Hematopoietic multipotent progenitor cell treated with erythropoietin and hydrocortisone succinate and interleukin-3 and kit ligand, for 6 days (in vitro differentiated cells): ENCODE measurements at regions not wholly inside any gene's neighbourhood (a gene's known extent, or its start where the extent isn't known, plus 50 kb on each side); places are given as distances from the start of the nearest gene placed in this dataset.
A peak's percentile ranks its signal among the peaks of the same experiment; 100 is the strongest.
"Not testable (repeated sequence)": the region's sequence is repeated elsewhere in the genome, so short reads cannot be mapped to it uniquely, and the experiment has no call there.

Experiments used
- DNase-seq: peaks from one replicate; pipeline ENCODE4 v3.0.0-alpha.2; 2015

DNA sequence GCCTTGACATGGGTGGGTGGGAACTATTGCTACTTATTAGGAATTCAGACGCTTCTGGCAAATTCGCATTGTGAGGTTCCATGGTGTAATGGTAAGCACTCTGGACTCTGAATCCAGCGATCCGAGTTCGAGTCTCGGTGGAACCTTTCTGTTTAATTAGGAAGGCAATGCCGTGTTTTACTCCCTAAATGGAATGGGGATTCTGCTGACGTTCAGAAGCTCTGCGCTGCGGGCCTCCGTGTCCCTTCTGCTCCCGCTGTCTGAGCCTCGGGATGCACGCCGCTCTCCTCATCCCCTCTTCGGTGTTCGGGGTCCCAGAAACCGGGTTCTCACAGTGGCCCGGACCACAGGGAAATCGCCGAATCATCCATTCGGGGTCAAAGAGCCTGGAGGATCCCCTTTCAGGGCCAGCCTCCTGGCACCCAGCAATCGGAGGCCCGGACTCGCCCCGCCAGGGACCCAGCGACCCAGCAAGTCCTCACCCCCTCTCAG lies 280.3 kb downstream of the FAM72C start:
- DNase-seq = no peak

DNA sequence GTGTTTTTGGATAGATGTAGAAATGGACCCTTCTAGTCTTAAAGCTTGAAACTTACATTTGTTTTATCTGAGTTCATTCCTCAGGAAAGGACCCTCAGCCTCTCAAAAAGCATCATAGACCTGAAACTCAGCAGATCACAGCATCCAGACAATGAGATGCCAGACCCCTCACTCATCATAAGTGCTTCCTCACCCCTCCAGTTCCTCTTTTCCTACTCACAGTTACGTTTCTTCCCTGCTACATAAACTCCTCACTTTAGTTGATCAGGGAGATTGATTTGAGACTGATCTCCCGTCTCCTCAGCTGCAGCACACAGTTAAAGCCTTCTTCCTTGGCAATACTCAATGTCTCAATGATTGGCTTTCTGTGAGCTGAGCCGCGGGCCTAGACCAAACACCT lies 282.0 kb downstream of the FAM72C start:
- DNase-seq = no peak

DNA sequence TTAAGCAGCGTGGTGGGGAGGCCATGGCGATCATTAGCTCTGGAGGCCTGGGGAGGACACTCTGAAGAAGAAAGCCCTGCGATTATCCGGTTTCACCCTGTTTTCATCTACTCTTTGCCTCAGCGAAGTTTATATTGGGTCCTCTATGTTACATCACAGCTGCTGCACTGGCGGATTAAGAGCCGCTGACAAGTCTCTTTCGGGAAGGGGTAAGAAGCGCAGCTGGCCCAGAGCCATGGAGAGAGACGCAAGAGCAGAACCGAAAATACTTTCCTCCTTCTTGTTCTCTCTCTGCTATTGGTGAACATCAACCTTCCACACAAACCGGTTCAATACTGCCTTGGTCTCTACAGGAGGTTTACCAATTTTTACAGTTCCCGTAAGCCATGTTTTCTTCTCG lies 291.5 kb downstream of the FAM72C start:
- no peak for DNase-seq

DNA sequence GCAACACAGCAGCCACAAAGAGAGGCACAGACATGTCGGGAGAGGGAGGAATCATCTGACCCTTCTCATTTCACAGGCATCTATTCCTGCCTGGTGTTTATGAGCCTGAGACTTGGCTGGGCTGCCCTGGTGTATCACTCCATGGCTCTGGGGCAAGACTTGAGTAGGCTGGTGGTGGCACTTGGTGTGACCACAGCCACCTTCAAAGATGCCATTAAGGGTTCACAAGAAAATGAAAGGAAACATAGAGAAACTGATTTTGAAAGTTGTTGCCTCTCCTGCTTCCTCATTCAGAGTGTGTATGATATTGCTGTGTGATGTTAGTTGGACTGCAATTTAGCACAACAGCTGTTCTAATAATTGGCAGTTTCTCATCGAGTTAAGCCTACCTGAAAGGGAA lies 298.8 kb downstream of the FAM72C start:
- DNase-seq = no peak

DNA sequence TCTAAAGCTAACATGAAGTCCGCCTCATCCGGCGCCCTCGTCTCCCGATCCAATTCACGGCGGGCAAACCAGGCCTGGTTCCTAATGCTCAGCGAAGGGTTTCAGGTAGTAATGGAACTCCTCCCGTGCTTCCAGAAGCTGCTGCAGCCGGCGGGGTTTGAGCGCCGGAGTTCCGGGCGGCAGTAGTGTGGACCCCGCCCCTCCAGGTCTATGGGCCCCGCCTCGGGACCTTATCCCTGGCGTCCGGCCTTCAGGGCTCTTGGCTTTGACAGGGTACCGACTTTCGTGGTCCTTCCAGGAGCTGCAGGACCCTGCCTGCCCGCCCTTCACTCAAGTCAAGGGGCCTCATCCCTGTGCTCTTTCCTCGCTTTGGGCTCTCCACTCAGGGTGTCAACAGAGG lies 304.1 kb downstream of the FAM72C start:
- no peak for DNase-seq

DNA sequence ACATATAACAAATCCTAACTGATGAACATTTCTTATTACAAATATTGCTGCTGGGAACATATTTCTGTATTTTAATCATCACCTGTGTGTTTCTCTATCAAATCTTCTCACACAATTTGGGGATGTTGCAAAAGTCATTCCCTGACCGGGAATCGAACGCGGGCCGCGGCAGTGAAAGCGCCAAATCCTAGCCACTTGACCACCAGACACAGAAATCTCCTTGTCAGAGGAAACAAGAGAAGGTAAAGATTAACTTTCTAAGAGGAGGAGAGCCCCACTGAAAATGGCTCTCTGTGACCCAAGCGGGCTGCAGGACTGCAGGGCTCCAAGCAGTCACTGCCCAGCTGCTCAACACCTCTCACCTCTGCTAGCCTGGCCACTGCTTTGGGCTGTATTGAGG lies 304.9 kb downstream of the FAM72C start:
- DNase-seq = no peak

DNA sequence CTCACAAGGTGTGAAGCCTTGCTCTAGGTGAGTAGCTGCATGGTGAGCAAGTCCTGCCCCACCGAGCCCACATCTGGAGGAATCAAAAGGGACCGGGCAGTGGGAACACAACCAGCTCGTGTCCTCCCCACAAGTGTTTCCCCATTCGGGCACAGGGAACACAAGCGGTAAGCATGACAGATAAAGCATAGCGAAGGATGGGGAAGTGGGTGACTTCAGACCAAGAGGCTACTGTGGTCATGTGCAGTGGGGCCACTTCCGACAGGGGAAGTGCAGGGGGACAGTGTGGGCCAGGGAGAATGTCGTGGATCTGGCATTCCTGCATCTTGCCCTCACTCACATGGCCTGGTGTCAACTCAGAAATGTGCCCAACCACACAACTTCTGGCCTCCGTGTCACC lies 306.2 kb downstream of the FAM72C start:
- DNase-seq = no peak

DNA sequence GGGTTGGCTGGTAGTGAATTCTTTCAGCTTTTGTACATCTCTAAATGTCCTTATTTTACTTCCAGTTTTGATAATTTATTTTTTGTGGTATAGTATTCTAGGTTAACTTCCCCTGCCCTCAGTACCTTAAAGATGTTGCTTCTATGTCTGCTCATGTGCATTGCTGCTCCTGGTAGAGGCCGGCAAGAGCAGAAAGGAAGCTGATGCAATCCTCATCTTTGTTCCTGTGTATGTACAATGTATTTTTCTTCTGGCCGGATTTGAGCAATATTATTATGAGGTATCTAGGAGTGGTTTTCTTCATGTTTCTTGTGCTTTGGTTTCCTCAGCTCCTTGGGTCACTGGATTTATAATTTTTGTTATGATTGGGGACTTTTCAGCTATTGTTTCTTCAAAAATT lies 308.7 kb downstream of the FAM72C start:
- DNase-seq = not testable (repeated sequence)

DNA sequence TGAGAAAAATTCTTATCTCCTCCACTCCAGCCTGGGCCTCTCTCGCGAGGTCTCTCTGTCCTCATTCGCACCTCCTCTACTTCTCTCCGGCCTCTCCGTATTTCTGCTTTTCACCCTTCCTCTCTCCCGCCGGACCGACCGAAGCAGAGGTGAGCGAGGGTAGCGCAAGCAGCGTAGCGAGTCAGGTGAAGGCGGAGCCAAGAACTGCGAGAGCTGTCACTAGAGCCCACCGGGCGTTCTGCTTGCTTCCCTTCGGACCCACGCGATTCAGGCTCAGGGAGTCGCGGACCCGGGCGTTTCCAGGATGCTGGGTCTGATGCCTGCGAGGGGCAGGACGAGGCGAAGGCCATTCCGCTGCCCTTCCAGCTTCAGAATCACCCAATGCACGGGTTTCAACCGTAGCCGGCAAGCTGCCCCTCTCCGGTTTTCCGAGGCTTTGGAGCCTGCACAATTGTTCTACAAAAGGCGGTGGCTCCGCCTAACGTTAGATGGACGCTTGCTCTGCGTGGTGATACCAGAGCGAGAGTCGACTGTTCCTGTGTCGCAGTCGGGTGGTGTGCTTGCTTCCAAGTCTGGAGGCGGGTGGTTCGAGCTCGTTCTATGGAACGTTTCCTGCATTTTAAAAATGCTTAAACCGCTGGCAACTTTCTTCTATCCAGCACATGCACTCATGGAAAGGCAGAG lies 310.2 kb downstream of the FAM72C start:
- no peak for DNase-seq

DNA sequence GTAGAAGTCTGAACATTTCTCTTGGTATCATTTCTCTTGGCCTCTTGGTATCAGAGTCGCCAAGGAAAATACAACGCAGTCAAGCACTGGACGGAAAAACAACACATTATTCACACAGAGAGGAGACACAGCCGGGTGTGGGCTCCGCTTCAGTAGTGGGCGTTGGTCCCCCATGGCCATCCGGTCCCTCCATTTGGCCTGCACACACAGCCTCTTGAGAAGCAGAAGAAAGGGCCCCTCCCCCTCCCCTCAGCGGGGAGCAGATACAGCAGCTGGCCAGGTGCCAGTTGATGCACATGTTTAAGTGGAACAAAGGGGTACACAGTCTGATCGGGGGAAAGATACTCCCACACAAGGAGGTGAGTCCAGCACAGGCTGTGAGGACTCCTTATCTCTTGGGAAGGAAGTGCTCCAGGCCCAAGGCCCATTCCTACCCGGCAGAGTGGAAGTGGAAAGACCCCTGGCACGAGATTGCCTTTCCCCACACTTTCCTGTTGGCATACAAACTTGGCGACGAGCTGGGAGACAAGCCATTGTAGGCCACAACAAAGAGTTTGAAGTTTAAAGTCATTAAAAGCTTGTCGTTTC lies 311.3 kb downstream of the FAM72C start:
- DNase-seq = no peak

DNA sequence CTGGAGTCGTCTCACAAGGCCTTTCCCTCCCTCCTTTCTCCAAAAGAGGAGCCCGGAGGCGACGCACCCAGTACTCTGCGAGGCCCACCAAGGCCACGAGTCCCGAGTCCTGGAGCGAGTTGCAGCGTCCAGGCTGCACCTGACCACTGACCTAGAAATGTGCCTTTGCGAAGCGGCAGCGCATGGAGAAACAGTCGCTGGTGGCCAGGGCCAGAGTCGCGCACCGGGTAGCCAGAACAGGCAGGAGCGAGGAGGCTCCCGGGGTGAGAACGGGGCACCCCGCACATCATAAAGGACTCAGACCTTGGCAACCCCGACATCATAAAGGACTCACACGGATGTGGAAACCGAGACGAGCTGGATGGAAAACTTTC lies 318.4 kb downstream of the FAM72C start:
- no peak for DNase-seq

DNA sequence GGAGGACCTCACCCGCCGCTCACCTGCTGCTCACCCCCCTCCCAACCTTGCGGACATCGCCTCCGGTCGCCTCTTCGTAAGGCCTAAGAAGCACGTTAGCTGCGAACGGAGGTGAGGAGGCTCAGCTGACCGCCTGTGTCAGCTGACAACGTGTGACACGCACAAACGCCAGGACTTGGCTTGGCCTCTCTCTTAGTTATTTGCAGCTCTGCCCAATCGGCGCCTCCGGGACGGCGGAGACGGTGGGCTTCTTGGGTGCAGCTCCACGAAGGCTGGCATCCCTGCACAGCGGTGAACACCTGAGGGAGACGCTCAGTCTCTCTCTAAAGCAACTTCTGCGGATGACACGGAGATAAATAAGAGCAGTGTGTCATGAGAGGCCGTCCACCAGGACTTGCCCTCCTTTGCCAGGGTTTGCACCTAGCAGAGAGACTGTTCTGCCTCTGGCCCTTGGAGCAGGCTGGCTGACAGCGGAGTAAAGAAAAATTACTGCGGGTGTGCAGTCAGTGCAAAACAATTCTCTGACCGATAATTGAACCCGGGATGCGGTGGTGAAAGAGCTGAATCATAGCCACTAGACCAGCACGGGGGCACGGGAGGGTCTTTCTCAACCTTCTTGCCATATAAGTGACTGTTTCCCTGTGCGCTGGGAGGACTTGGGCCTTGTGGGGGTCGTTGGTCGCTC lies 318.9 kb downstream of the FAM72C start:
- DNase-seq = no peak

DNA sequence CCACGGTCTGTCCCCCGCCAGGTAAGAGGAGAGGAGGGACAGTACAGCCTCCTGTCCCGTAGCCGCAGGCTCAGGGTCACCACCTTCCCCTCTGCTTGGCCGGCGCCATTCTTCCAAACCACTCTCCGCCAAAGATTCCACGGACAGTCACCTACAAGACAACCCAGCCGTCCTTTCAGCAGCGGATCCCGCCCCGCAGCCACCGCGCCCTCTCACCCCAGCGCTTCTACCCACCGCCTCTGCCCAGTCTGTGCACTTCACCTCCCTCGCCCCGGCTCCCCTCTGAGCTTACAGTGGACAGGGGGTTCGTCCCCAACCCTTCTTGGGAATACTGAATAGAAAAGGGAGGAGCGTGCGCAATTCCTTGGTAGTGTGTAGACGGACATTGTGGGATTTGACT lies 319.6 kb downstream of the FAM72C start:
- no peak for DNase-seq

DNA sequence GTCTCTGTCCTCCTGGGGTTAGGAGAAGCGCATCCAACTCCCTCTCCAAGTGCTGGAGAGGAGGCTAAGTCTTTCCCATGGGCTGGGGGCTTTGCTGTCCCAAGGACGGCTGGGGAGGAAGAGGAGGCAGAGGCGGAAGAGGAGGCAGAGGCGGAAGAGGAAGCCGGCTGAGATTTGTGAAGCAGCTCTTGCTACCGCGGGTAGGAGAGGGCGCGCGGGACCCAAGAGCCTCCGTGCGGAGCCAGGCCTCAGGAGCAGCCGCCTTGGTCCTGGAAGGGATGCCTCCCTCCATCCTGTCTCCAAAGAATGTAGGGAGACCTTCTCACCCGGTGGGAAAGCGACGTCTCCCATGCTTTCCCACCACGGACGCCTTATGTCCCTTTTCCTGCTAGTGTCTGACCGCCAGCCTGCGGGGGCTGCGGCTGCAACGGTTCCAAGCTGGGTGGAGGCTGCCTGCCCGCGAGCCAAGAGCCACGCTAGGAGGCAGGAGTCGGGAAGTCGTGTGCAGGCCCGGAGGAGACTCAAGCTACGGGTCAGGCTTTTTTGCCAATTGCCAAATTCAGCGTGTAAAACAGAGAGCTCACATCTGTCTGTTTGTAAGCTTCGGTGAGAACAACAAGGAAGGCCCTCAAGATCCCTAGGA lies 320.3 kb downstream of the FAM72C start:
- DNase-seq = no peak

DNA sequence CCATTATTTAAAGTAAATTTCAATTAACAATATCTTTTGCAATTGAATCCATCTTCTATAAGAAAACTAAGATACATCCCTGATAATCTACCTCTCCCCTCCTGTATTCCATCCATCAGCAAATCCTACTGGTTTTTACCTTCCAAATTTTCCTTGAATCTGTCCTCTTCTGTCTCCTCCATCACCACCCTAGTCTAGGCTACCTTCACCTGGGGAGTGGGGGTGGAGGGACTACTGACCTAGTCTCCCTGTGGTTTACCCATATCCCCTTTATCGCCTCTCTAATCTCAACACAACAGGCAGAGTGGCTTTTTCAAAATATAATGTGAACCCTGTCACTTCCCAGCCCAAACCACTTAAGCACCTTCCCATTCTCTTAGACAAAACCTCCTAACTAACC lies 327.8 kb downstream of the FAM72C start:
- DNase-seq = not testable (repeated sequence)

DNA sequence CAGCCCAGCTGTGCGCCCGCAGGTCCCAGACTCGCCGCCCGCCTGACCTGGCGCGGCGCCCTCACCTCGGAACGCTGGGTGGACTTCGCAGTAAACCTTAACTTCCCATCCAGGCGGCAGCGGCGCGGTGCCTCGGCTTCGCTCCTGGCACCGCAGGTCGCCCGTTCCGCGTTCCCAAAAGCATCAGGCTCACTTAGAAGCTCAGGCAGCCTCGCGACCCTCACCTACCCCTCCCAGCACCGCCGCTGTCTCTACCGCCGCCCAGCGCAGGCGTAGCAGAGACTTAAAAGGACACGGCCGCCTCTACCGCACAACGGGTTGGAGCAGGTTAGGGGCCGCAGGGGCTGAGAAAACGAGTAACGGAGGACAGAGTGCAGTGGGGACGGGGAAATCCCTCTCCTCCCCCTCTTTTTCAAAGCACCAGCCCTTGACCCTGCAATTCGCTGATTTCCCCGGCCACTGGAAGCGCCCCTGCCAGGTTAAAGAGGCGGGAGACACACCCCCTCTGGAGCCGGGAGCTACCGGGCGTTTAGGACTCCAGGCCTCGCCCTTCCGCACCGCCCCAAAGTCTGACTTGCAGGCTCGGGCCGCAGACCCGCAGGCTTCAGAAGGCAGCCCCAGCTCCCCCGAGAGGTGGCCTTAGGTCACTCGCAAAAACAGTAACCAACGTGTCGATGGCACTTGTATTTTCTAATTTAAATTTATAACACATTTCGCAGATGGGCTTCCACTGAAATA lies 328.5 kb downstream of the FAM72C start:
- DNase-seq = no peak

DNA sequence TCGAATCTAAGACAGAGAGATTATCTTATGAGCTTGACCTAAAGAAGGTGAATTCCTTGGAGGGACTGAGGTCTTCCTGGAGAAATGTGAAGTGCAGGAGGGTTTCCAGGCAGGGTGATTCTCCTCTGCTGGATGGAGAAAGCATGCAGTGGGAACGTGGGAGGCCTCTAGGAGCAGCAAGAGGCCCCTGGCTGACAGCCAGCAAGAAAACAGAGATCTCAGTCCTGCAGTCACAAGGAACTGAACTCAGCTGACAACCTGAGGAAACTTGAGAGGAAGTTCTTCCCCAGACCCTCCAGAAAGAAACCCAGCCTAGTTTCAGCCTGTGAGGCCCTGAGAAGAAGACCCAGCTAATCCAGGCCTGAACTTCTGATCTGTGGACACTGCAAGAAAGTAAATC lies 345.9 kb downstream of the FAM72C start:
- no peak for DNase-seq

DNA sequence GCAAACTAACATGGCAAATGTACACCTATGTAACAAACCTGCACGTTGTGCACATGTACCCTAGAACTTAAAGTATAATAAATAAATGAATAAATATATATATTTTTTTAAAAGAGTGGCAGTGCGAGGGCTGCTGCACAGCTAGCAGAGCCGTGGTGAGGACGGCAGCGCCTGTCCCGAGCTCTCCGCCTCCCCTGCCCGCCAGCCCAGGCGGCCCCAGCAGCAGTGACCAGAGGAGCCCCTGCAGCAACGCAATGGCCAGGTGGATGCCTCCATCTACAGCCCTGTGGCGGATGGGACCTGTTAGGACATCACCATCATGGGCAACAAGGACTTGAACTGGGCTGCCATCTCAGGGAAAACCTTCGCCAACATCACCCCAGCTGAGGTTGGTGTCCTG lies 351.9 kb downstream of the FAM72C start:
- no peak for DNase-seq

DNA sequence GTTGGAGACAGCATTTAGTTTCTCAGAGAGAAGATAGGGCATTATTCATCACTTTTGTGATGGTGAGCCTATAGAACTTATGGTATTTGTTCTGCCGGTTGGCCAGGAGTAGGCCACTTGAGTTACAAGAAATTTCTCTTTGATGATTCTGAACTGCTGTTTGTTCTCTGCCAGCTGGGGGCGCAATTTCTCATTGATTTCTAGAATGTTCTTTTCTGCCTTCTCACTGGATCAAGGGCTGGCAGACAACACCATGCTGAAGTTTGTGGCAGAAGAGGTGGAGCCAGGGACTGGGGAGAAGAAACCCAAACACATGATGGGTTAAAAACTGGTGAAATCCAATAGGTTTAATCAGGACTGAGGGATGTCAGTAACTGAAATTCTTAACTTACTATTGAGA lies 360.6 kb downstream of the FAM72C start:
- DNase-seq = peak; percentile 0

DNA sequence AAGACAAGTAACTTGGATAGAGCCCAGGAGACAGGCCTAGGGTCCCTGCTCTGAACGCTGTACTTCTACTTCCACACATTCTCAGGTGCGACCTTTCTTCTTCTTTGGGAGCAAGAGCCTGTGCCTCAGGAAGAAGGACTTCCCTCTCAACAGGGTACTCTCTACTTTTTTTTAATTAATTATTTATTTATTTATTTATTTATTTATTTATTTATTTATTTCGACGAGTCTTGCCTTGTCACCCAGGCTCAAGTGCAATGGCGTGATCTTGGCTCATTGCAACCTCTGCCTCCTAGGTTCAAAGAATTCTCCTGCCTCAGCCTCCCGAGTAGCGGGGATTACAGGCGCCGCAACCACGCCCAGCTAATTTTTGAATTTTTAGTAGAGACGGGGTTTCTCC lies 361.6 kb downstream of the FAM72C start:
- no peak for DNase-seq

DNA sequence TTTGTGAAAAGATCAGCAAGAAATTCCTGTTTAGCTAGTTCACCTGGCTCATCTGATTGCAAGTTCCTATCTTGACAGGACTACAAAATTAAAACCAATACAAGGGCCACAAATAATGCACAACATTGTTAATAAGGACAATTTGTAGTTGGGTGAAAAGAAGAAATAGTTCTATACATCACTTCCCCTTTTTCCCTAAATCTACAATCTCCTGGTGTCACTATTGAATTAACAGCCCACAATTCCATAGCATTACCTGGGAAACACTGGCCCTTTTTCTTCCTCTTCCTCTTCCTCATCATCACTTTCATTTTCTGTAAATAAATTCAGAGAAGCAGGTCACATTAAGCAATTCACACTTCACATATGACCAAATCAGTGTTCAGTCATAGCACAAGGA lies 366.9 kb downstream of the FAM72C start:
- no peak for DNase-seq

DNA sequence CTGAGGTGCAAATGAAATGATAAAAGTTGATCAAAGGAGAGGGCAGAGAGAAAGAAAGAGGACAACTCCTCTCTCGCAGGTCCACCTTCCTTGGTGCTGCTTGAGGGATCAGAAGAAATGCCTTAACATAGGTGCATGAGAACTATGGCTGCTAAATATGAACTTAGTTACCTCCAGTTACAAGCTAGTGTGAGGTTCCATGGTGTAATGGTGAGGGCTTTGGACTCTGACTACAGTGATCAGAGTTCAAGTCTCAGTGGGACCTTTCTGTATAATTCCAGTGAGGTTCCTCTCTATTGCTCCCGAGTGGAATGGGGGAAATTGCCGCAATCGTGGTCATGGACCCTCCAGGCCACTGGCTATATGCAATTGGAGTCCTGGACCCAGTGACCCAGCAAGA lies 387.3 kb downstream of the FAM72C start:
- DNase-seq = no peak

DNA sequence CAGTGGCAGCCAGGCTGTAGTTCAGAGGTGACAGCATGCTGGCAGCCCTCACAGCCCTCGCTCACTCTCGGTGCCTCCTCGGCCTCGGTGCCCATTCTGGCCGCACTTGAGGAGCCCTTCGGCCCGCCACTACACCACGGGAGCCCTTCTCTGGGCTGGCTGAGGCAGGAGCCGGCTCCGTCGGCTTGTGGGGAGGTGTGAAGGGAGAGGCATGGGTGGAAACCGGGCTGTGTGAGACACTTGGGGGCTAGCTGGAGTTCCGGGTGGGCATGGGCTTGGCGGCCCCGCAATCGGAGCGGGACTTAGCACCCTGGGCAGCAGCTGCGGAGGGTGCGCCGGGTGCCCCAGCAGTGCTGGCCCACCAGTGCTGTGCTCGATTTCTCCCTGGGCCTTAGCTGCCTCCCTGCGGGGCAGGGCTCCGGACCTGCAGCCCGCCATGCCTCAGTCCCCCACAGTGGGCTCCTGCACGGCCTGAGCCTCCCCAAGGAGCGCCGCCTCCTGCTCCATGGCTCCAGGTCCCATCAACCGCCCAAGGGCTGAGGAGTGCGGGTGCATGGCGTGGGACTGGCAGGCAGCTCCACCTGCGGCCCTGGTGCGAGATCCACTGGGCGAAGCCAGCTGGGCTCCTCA lies 396.8 kb downstream of the FAM72C start:
- DNase-seq = no peak
